DMS153 treated with DMSO at 0.1 percent for 48 hours (cell line): ENCODE measurements at regions not wholly inside any gene's neighbourhood (a gene's known extent, or its start where the extent isn't known, plus 50 kb on each side); places are given as distances from the start of the nearest gene placed in this dataset.

Experiments used
- DNase-seq: peaks from one replicate; lab custom pipeline; 2025; ENCODE audit not compliant: unreplicated experiment; lab: John Stamatoyannopoulos, UW

GRCh38 chr1:4268262-4268888 is 368.3 kb upstream of the C1orf174 start:
- no peak for DNase-seq

- no peak for DNase-seq
Measured at GRCh38 chr1:4268889-4269284, 368.8 kb upstream of the C1orf174 start.

- no peak for DNase-seq
Measured at GRCh38 chr1:4269330-4269729, 369.3 kb upstream of the C1orf174 start.

GRCh38 chr1:4269952-4270570 is 370.0 kb upstream of the C1orf174 start:
- DNase-seq = no peak

- no peak for DNase-seq
Measured at GRCh38 chr1:4270651-4271337, 370.7 kb upstream of the C1orf174 start.

GRCh38 chr1:4271338-4271998 is 371.4 kb upstream of the C1orf174 start:
- no peak for DNase-seq

GRCh38 chr1:4272568-4272967 is 372.5 kb upstream of the C1orf174 start:
- DNase-seq = no peak

- DNase-seq = no peak
Measured at GRCh38 chr1:4273243-4273642, 373.2 kb upstream of the C1orf174 start.

GRCh38 chr1:4273747-4274146 is 373.7 kb upstream of the C1orf174 start:
- DNase-seq = no peak

- DNase-seq = no peak
Measured at GRCh38 chr1:4275083-4275482, 375.0 kb upstream of the C1orf174 start.

GRCh38 chr1:4276238-4276637 is 376.2 kb upstream of the C1orf174 start:
- no peak for DNase-seq

- DNase-seq = no peak
Measured at GRCh38 chr1:4277598-4277997, 376.8 kb upstream of the AJAP1 start.

- DNase-seq = no peak
Measured at GRCh38 chr1:4284976-4285375, 369.4 kb upstream of the AJAP1 start.

- DNase-seq = no peak
Measured at GRCh38 chr1:4292861-4293260, 361.5 kb upstream of the AJAP1 start.

- DNase-seq = no peak
Measured at GRCh38 chr1:4298361-4299083, 355.9 kb upstream of the AJAP1 start.

GRCh38 chr1:4301007-4301406 is 353.4 kb upstream of the AJAP1 start:
- no peak for DNase-seq

- DNase-seq = no peak
Measured at GRCh38 chr1:4303303-4303702, 351.1 kb upstream of the AJAP1 start.

GRCh38 chr1:4305526-4306301 is 348.7 kb upstream of the AJAP1 start:
- no peak for DNase-seq

- DNase-seq = no peak
Measured at GRCh38 chr1:4306559-4307467, 347.6 kb upstream of the AJAP1 start.

GRCh38 chr1:4307468-4307845 is 347.0 kb upstream of the AJAP1 start:
- no peak for DNase-seq
